GM12878 (cell line): ENCODE measurements at regions not wholly inside any gene's neighbourhood (a gene's known extent, or its start where the extent isn't known, plus 50 kb on each side); places are given as distances from the start of the nearest gene placed in this dataset.

Source experiments
- ATAC-seq: fragments of 200-7000 bp; cut with Tn5 transposase; 3 replicates; pipeline ENCODE4 v1.9.1; 2020; ENCODE audit warnings: mild to moderate bottlenecking, moderate library complexity
- BruUV-seq: library from RNA; stranded (reverse); fragments of 400-500 nt; replicated peaks from 2 replicates; lab custom pipeline; 2021; lab: Mats Ljungman, UMichigan
- CTCF ChIA-PET: fragments of 300-600 bp; sonication (Branson Sonifier 250); formaldehyde crosslinking; extraction: SDS; loops from one replicate; lab custom pipeline; 2021; ENCODE audit warnings: inconsistent platforms; lab: Yijun Ruan, JAX
- POLR2A ChIA-PET: fragments of 350-600 bp; formaldehyde crosslinking; extraction: SDS; loops from one replicate; lab custom pipeline; 2021; ENCODE audit warnings: inconsistent platforms; lab: Charles Lee
- RAD21 ChIA-PET: fragments of 300-600 bp; sonication (Branson Sonifier 250); formaldehyde crosslinking; loops from one replicate; lab custom pipeline; 2023; ENCODE audit warnings: antibody characterized with exemption; ENCODE audit not compliant: unreplicated experiment; lab: Charles Lee
- SMC1A ChIA-PET: fragments of 300-600 bp; sonication (Branson Sonifier 250); formaldehyde crosslinking; loops from one replicate; lab custom pipeline; 2023; ENCODE audit not compliant: unreplicated experiment, uncharacterized antibody; lab: Charles Lee
- DNase-seq: peaks from one replicate; pipeline ENCODE4 v3.0.0-alpha.2; 2011; ENCODE audit warnings: low read depth, low spot score
- FAIRE-seq: peaks from 3 replicates; lab custom pipeline; 2011; peaks lifted over from hg19 to GRCh38; lab: Jason Lieb, UNC
- H2AFZ ChIP-seq: 2 replicates; pipeline ENCODE4 v1.6.0; 2011; ENCODE audit warnings: low read depth, low read length, control low read depth; ENCODE audit not compliant: control insufficient read depth
- H3K27ac ChIP-seq: 2 replicates; pipeline ENCODE4 v1.5.1; 2011; ENCODE audit warnings: control low read depth; ENCODE audit not compliant: control insufficient read depth, insufficient read depth
- H3K27me3 ChIP-seq, 2 experiments: replicated peaks in 1 of 2; 2 replicates each; pipeline versions ENCODE4 v1.6.0 to v1.6.1; 2011; ENCODE audit warnings: low read length in 1 of 2; ENCODE audit not compliant: control insufficient read depth in 2 of 2, insufficient read depth in 2 of 2
- H3K36me3 ChIP-seq, 2 experiments: 2 replicates each; pipeline ENCODE4 v1.5.1; 2011; ENCODE audit warnings: low read length in 1 of 2; ENCODE audit not compliant: control insufficient read depth in 2 of 2, insufficient read depth in 2 of 2
- H3K4me1 ChIP-seq: 2 replicates; pipeline ENCODE4 v1.6.1; 2011; ENCODE audit warnings: mild to moderate bottlenecking, low read length, moderate library complexity, mixed read lengths; ENCODE audit not compliant: control insufficient read depth, insufficient read depth
- H3K4me2 ChIP-seq: 2 replicates; pipeline ENCODE4 v1.6.0; 2011; ENCODE audit warnings: control low read depth; ENCODE audit not compliant: control insufficient read depth, insufficient read depth
- H3K4me3 ChIP-seq: fragments of 200-600 bp; sonication (generic); 2 replicates; pipeline ENCODE4 v1.5.1; 2016
- H3K79me2 ChIP-seq: 2 replicates; pipeline ENCODE4 v1.6.0; 2011; ENCODE audit warnings: low read length; ENCODE audit not compliant: control insufficient read depth, insufficient read depth
- H3K9ac ChIP-seq: 2 replicates; pipeline ENCODE4 v1.8.0; 2011; ENCODE audit warnings: low read length, control low read depth, mixed read lengths; ENCODE audit not compliant: control insufficient read depth, insufficient read depth
- H3K9me3 ChIP-seq: replicated peaks from 3 replicates; pipeline ENCODE4 v1.5.1; 2011; ENCODE audit warnings: mild to moderate bottlenecking, low read length; ENCODE audit not compliant: control insufficient read depth, insufficient read depth
- H4K20me1 ChIP-seq: 2 replicates; pipeline ENCODE4 v1.6.0; 2011; ENCODE audit not compliant: control insufficient read depth, insufficient read depth
- BHLHE40 ChIP-seq, 2 experiments: fragments of 450-650 bp in 1 of 2; IDR thresholded peaks; 2 replicates each; pipeline ENCODE4 v1.6.1; 2011 to 2017; ENCODE audit warnings: low read depth in 2 of 2, borderline replicate concordance in 1 of 2, improper control_type of control experiment in 1 of 2, low read length in 1 of 2, mild to moderate bottlenecking in 1 of 2
- CHD4 ChIP-seq: fragments of 200-600 bp; sonication (generic); IDR thresholded peaks from 2 replicates; pipeline ENCODE4 v1.6.1; 2016; ENCODE audit warnings: mild to moderate bottlenecking
- IKZF2 ChIP-seq, 2 experiments: fragments of 450-650 bp; IDR thresholded peaks; 2 replicates each; pipeline ENCODE4 v1.6.1; 2017; ENCODE audit warnings: mild to moderate bottlenecking in 2 of 2, moderate library complexity in 2 of 2
- KDM1A ChIP-seq: fragments of 200-600 bp; sonication (generic); IDR thresholded peaks from 2 replicates; pipeline ENCODE4 v1.6.1; 2016; ENCODE audit warnings: borderline replicate concordance
- LARP7 ChIP-seq: fragments of 450-650 bp; IDR thresholded peaks from 2 replicates; pipeline ENCODE4 v1.6.1; 2017; ENCODE audit warnings: mild to moderate bottlenecking
- MLLT1 ChIP-seq: fragments of 450-650 bp; IDR thresholded peaks from 2 replicates; pipeline ENCODE4 v1.6.1; 2016; ENCODE audit warnings: mild to moderate bottlenecking
- POLR2A ChIP-seq: IDR thresholded peaks from 2 replicates; pipeline ENCODE4 v1.6.1; 2011; ENCODE audit warnings: low read depth, mild to moderate bottlenecking, low read length
- RCOR1 ChIP-seq: conservative IDR thresholded peaks from 2 replicates; pipeline ENCODE4 v1.6.1; 2012; ENCODE audit warnings: low read depth, low read length, improper control_type of control experiment
- RELB ChIP-seq: fragments of 450-650 bp; IDR thresholded peaks from 2 replicates; pipeline ENCODE4 v1.6.1; 2017; ENCODE audit warnings: low read depth, mild to moderate bottlenecking, moderate library complexity
- SMARCA5 ChIP-seq: fragments of 450-650 bp; IDR thresholded peaks from 2 replicates; pipeline ENCODE4 v1.6.1; 2017; ENCODE audit warnings: mild to moderate bottlenecking
- SMC3 ChIP-seq: IDR thresholded peaks from 2 replicates; pipeline ENCODE4 v1.6.1; 2011; ENCODE audit warnings: low read length, improper control_type of control experiment, borderline replicate concordance
- TAF1 ChIP-seq: IDR thresholded peaks from 2 replicates; pipeline ENCODE4 v1.6.1; 2011; ENCODE audit warnings: mild to moderate bottlenecking, low read depth, low read length, borderline replicate concordance
- WRNIP1 ChIP-seq: IDR thresholded peaks from 2 replicates; pipeline ENCODE4 v1.6.1; 2011; ENCODE audit warnings: low read depth, low read length, improper control_type of control experiment, borderline replicate concordance
- ZBTB11 ChIP-seq: fragments of 450-650 bp; formaldehyde crosslinking; IDR thresholded peaks from 2 replicates; pipeline ENCODE4 v1.5.0; 2022; ENCODE audit warnings: mild to moderate bottlenecking, missing genetic modification characterization
- ZNF687 ChIP-seq: fragments of 450-650 bp; IDR thresholded peaks from 2 replicates; pipeline ENCODE4 v1.6.1; 2017; ENCODE audit warnings: mild to moderate bottlenecking, moderate library complexity
- WGBS: methylation state at CpG from one replicate; pipeline ENCODE4 v1.1.6; 2016; ENCODE audit warnings: low lambda C conversion rate; ENCODE audit not compliant: insufficient replicate concordance, insufficient coverage; ENCODE audit errors: missing lambda C conversion rate; 5-methylcytosine and 5-hydroxymethylcytosine counted together
- in situ Hi-C: fragments of 300-500 bp; cut with MboI; formaldehyde crosslinking; loops from 9 replicates; pipeline ENCODE4 v1.14.3; 2018; ENCODE audit warnings: mixed read lengths
- intact Hi-C: fragments of 100-400 bp; cut with micrococcal nuclease; formaldehyde crosslinking; loops from one replicate; pipeline ENCODE4 v1.14.2; 2022; ENCODE audit not compliant: unreplicated experiment

GRCh38 chr7:22909917-22910316, 87.3 kb upstream of the TOMM7 start:
- FAIRE-seq (no peak), DNase-seq (no peak), ATAC-seq (no peak)
- POLR2A ChIA-PET, result no interaction called here
- in situ Hi-C loops, result no loop called here
- H3K36me3 ChIP-seq, result no peaks in the 10 kb centered on the region
- RAD21 ChIA-PET, result no interaction called here
- CTCF ChIA-PET, result no interaction called here
- peaks cover 1% of the 10 kb centered on the region; the same call in 2 of the 3 replicates for H3K9me3 ChIP-seq
- H3K4me2 ChIP-seq, result no peak overlapping the region
- SMC1A ChIA-PET, result no interaction called here
- TF ChIP-seq SMARCA5, result no peak
- TF ChIP-seq MLLT1, result no peak
- TF ChIP-seq RELB, result no peak
- TF ChIP-seq ZNF687, result no peak
- TF ChIP-seq TAF1, result no peak
- TF ChIP-seq SMC3, result no peak
- TF ChIP-seq KDM1A, result no peak
- TF ChIP-seq WRNIP1, result no peak
- no peak for TF ChIP-seq IKZF2 (IDR thresholded peaks at IDR 0.05)
- no peak for TF ChIP-seq POLR2A
- no peak for TF ChIP-seq BHLHE40 (IDR thresholded peaks at IDR 0.05; ENCODE audit: borderline replicate concordance in 1 of 2, low read depth in 2 of 2, low read length in 1 of 2)
- no peak for TF ChIP-seq LARP7
- TF ChIP-seq RCOR1, result no peak
- no peak for TF ChIP-seq ZBTB11
- no peak for TF ChIP-seq CHD4
- H3K9ac ChIP-seq, result no peak overlapping the region
- no peak overlapping the region for H2AFZ ChIP-seq
- no peaks in the 10 kb centered on the region for H3K27me3 ChIP-seq
- H3K27ac ChIP-seq, result no peak overlapping the region
- no peaks in the 10 kb centered on the region for H4K20me1 ChIP-seq
- no peaks in the 10 kb centered on the region for H3K79me2 ChIP-seq
- intact Hi-C loops, result no loop called here
- H3K4me3 ChIP-seq, result no peak overlapping the region
- no TSS peak for BruUV-seq
- no peaks in the 10 kb centered on the region for H3K4me1 ChIP-seq
- WGBS, result 95% methylated on average over 3 of the region's 3 CpGs
